ENCODE measurements at regions not wholly inside any gene's neighbourhood (a gene's known extent, or its start where the extent isn't known, plus 50 kb on each side); places are given as distances from the start of the nearest gene placed in this dataset.

DNA sequence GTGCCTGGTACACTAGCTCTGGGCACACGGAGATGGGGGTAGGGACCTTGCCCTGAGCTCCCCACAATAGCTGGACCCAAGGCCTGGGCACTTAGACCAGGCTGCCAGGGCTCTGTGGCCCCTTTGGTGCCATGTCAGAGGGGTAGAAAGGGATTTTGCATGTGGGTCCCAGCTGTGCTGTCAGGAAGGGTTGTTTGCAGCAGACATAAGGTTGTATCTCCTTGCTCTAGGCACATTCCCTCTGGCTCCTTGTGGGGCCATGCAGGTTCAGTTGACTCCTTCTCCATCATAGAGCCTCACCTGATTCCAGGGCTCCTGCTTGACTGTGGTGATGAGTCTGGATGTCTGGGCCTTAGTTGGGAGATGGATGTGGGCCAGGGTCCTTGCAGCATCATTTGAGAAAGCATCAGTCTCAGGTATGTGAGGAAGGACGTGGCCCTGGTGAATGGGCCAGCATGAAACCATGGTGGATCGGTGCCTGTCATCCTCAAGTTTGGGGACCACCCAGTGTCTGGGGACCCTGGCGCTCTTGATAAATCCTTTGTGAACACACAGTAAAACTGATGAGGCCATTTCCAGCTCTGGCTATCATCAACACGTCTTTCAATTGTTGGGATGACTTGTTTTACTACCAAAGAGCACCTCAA lies 461.9 kb upstream of the HS6ST1 start:
- intact Hi-C loops (cut with micrococcal nuclease; ENCODE audit: unreplicated experiment), result no loop called here
- Histone ChIP-seq H3F3A (ENCODE audit: insufficient read depth, low read depth) (no peaks in the 10 kb centered on the region), H3K9me2 (ENCODE audit: insufficient read depth) (no peaks in the 10 kb centered on the region), H3K27me3 (ENCODE audit: insufficient read depth, low read depth) (peaks cover 90% of the 10 kb centered on the region), H4K20me1 (ENCODE audit: insufficient read depth) (no peaks in the 10 kb centered on the region), H2AFZ (no peak overlapping the region), H3K36me3 (ENCODE audit: low read depth) (no peaks in the 10 kb centered on the region), H3K4me3 (no peak overlapping the region), H3K9me3 (ENCODE audit: insufficient read depth, low read depth) (no peaks in the 10 kb centered on the region), H3K79me2 (ENCODE audit: low read depth) (no peaks in the 10 kb centered on the region), H3K27ac (no peak overlapping the region), H3K4me1 (replicated peaks; ENCODE audit: insufficient read depth) (no peaks in the 10 kb centered on the region), H3K4me2 (no peak overlapping the region)
- no peak for DNase-seq
- ChIA-PET POLR2A (ENCODE audit: unreplicated experiment) (no interaction called here), CTCF (no interaction called here)
- BruUV-seq (replicated peaks), result no TSS peak
- TF ChIP-seq, protein P1, sequence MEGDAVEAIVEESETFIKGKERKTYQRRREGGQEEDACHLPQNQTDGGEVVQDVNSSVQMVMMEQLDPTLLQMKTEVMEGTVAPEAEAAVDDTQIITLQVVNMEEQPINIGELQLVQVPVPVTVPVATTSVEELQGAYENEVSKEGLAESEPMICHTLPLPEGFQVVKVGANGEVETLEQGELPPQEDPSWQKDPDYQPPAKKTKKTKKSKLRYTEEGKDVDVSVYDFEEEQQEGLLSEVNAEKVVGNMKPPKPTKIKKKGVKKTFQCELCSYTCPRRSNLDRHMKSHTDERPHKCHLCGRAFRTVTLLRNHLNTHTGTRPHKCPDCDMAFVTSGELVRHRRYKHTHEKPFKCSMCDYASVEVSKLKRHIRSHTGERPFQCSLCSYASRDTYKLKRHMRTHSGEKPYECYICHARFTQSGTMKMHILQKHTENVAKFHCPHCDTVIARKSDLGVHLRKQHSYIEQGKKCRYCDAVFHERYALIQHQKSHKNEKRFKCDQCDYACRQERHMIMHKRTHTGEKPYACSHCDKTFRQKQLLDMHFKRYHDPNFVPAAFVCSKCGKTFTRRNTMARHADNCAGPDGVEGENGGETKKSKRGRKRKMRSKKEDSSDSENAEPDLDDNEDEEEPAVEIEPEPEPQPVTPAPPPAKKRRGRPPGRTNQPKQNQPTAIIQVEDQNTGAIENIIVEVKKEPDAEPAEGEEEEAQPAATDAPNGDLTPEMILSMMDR (conservative IDR thresholded peaks at IDR 0.05), result no peak
- no peak for TF ChIP-seq EZH2 (IDR thresholded peaks at IDR 0.05; ENCODE audit: low read depth)

DNA sequence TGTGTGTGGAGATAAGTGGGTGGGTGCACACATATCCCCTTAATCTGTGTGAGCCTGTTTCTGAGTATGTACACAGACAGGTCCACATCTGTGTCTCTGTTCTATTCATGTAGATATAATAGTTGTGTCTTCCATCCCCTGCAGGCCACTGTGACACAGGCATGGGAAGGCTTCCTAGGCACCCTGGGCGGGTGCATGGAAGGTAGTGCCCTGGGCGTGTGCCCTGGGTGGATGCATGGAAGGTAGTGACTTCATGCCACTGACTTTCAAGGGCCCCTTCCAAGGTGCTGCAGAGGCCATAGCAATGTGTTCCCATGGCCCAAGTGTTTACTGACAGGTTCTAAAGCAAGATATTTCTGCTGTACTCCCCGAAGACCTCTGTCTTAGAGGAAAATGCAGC lies 462.5 kb upstream of the HS6ST1 start:
- CTCF ChIA-PET, result no interaction called here
- no peak for TF ChIP-seq EZH2 (IDR thresholded peaks at IDR 0.05; ENCODE audit: low read depth)
- TF ChIP-seq, protein P1 (conservative IDR thresholded peaks at IDR 0.05), result no peak

DNA sequence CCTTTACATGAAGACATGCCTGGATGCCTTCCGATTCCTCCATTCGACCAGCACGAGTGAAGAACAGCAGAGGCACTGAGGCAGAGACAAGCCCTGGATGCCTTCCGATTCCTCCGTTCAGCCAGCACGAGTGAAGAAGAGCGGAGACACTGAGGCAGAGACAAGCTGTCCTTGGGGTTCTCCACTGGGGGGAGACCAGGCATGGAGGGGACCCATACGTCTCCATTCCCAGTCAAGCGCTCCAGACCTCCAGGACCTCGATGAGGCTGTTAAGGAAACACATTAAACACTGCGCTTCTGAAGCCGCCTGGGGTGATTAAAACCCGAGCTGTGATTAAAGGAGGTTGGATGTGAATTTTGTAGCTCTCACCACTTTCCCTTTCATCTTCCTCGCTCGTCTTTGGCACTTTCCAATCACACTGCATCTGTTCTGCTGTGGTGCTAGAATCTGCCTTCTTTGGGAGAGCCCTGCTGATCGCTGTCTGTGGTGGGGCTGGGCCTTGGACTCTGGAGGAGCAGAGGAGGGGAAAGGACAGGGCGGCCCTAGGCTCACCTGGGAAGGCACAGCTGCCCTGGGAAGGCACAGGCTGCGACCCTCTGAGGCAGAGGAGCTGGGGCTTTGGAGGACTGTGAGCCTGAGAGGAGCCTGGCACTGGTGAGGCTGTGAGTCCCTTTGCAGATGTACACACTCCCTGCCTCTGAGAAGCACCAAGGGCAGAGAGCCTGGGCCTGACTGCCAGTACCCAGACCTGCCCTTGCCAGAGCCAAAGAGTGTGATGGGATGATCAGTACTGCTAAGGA lies 463.1 kb upstream of the HS6ST1 start:
- Histone ChIP-seq H3K4me3 (no peak overlapping the region), H3K79me2 (ENCODE audit: low read depth) (no peaks in the 10 kb centered on the region), H2AFZ (no peak overlapping the region), H3F3A (ENCODE audit: insufficient read depth, low read depth) (no peaks in the 10 kb centered on the region), H3K9me2 (ENCODE audit: insufficient read depth) (no peaks in the 10 kb centered on the region), H3K9me3 (ENCODE audit: insufficient read depth, low read depth) (no peaks in the 10 kb centered on the region), H3K36me3 (ENCODE audit: low read depth) (no peaks in the 10 kb centered on the region), H3K27me3 (ENCODE audit: insufficient read depth, low read depth) (peaks cover 90% of the 10 kb centered on the region), H3K27ac (no peak overlapping the region), H4K20me1 (ENCODE audit: insufficient read depth) (no peaks in the 10 kb centered on the region), H3K4me2 (no peak overlapping the region), H3K4me1 (replicated peaks; ENCODE audit: insufficient read depth) (no peaks in the 10 kb centered on the region)
- TF ChIP-seq EZH2 (IDR thresholded peaks at IDR 0.05; ENCODE audit: low read depth), result no peak
- TF ChIP-seq, protein P1 (conservative IDR thresholded peaks at IDR 0.05), result no peak
- DNase-seq, result no peak
- ChIA-PET POLR2A (ENCODE audit: unreplicated experiment) (no interaction called here), CTCF (no interaction called here)
- intact Hi-C loops (cut with micrococcal nuclease; ENCODE audit: unreplicated experiment), result no loop called here
- no TSS peak for BruUV-seq (replicated peaks)

More for the DNA sequence above, 462.5 kb upstream of the HS6ST1 start:
- intact Hi-C loops (cut with micrococcal nuclease; ENCODE audit: unreplicated experiment), result no loop called here
- no TSS peak for BruUV-seq (replicated peaks)
- Histone ChIP-seq H4K20me1 (ENCODE audit: insufficient read depth) (no peaks in the 10 kb centered on the region), H3K36me3 (ENCODE audit: low read depth) (no peaks in the 10 kb centered on the region), H3F3A (ENCODE audit: insufficient read depth, low read depth) (no peaks in the 10 kb centered on the region), H3K9me2 (ENCODE audit: insufficient read depth) (no peaks in the 10 kb centered on the region), H2AFZ (no peak overlapping the region), H3K4me1 (replicated peaks; ENCODE audit: insufficient read depth) (no peaks in the 10 kb centered on the region), H3K79me2 (ENCODE audit: low read depth) (no peaks in the 10 kb centered on the region), H3K4me2 (no peak overlapping the region), H3K27ac (no peak overlapping the region), H3K4me3 (no peak overlapping the region), H3K27me3 (ENCODE audit: insufficient read depth, low read depth) (peaks cover 89% of the 10 kb centered on the region), H3K9me3 (ENCODE audit: insufficient read depth, low read depth) (no peaks in the 10 kb centered on the region)
- DNase-seq, result no peak
- POLR2A ChIA-PET (ENCODE audit: unreplicated experiment), result no interaction called here
